Activated CD4-positive, alpha-beta T cell treated with anti-CD3 and anti-CD28 coated beads for 36 hours (primary cell): ENCODE measurements at regions not wholly inside any gene's neighbourhood (a gene's known extent, or its start where the extent isn't known, plus 50 kb on each side); places are given as distances from the start of the nearest gene placed in this dataset.

Experiments used
- ATAC-seq: fragments of 200-7000 bp; cut with Tn5 transposase; one replicate; pipeline ENCODE4 v1.10.0; 2021; ENCODE audit warnings: mild to moderate bottlenecking, moderate library complexity
- CTCF ChIA-PET: fragments of 350-600 bp; sonication (Branson Sonifier 250); formaldehyde crosslinking; loops from one replicate; lab custom pipeline; 2021; ENCODE audit warnings: antibody characterized with exemption; lab: Charles Lee
- POLR2A ChIA-PET: fragments of 350-600 bp; sonication (Branson Sonifier 250); formaldehyde crosslinking; loops from one replicate; lab custom pipeline; 2021; ENCODE audit warnings: antibody characterized with exemption, inconsistent platforms; lab: Charles Lee
- DNase-seq: peaks from one replicate; pipeline ENCODE4 v3.0.0-alpha.2; 2020
- H3K27ac Mint-ChIP-seq: one replicate; pipeline ENCODE4 v1.8.0; 2021; ENCODE audit warnings: mixed read lengths
- H3K27me3 Mint-ChIP-seq: one replicate; pipeline ENCODE4 v1.8.0; 2021; ENCODE audit warnings: mixed read lengths
- H3K36me3 Mint-ChIP-seq: one replicate; pipeline ENCODE4 v1.8.0; 2021; ENCODE audit warnings: low read depth, mixed read lengths
- H3K4me1 Mint-ChIP-seq: one replicate; pipeline ENCODE4 v1.8.0; 2021; ENCODE audit warnings: mixed read lengths
- H3K4me3 Mint-ChIP-seq: one replicate; pipeline ENCODE4 v1.8.0; 2021; ENCODE audit warnings: mild to moderate bottlenecking, moderate library complexity, mixed read lengths
- H3K9me3 Mint-ChIP-seq: one replicate; pipeline ENCODE4 v1.8.0; 2021; ENCODE audit warnings: low read depth, mixed read lengths
- intact Hi-C, 2 experiments: fragments of 100-400 bp; cut with DNase I in 1 of 2; cut with micrococcal nuclease in 1 of 2; formaldehyde crosslinking; loops; one replicate each; pipeline versions ENCODE4 v1.14.2 to v1.15.1; 2022 to 2024; cut with DNase I, micrococcal nuclease

DNA sequence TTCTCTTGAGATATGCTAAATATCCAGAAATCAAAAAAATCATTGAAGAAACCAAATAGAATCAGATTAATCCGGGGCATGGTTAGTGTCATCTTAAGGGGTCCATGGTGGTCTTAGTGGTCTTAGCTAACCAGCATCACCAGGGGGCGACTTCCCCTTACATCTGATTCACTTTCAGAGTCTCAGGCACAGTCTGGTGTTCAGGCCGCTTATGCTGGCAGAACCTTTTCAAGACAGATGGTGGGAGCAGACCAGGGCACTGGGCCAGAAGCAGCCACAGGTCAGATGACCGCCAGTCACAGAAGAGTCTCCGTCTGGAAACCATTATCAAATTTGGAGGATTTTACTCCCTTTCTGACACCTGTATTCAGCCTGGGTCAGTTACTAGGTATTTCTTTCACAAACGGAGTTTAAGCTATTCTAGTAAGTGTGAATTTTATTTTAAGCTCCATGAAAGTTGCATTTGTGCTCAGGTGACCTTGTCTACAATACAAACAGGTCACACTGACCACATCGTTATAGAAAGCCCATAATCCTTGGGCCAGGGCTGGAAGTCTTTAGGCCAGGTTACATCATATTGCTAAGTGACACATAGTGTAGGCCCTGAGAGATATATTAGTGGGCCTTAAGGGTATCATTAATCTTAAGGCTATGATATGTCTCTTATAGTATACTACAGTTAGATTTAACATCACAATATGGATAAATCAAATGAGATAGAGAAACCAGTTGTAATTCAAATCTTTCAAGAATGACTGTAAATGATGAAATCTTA is 365.5 kb downstream of the GBE1 start:
- DNase-seq (no peak), ATAC-seq (no peak)
- Mint-ChIP-seq H3K27ac (no peak overlapping the region), H3K27me3 (no peaks in the 10 kb centered on the region), H3K4me1 (no peaks in the 10 kb centered on the region), H3K36me3 (no peaks in the 10 kb centered on the region), H3K4me3 (no peak overlapping the region), H3K9me3 (no peaks in the 10 kb centered on the region)
- CTCF ChIA-PET: no interaction called here
- POLR2A ChIA-PET: no interaction called here
- intact Hi-C loops: no loop called here

DNA sequence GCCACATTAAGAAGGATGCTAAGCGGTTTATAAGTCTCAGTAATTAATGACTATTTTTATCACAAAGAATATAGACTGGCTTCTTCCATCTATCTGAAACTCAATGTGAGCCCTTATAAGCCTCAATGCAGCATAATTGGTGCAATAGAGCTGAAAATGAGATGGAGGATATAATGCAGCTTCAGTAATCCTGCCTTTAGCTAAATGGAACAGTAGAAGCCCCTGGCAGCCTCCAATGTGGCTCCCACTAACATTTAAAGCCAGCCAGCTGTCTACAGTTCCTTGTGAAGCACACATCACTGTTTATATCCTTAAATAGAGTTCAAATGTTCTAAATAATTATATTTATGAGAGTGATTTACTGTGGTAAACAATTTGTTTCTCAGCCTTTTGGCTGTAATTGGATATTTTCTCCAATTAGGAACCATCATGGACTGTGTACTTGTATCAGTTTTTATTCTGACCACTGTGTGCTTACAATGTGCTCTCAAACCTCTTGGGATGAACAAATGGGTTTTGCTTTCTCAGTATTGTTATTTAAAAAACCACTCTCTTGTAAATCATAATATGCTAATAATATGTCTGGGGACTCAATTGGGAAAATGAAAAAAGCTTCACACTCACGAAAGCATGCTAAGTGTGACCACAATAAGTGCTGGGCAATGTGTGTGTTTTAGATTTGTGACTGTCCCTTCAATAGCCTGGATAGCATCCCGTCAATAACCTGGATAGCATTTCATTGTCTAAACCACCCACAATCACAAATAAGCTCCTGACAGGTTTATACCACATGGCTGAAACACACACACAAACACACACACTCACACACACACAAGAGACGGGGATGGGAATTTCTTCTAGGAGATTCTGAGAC is 366.6 kb downstream of the GBE1 start:
- H3K27me3 Mint-ChIP-seq: no peaks in the 10 kb centered on the region

DNA sequence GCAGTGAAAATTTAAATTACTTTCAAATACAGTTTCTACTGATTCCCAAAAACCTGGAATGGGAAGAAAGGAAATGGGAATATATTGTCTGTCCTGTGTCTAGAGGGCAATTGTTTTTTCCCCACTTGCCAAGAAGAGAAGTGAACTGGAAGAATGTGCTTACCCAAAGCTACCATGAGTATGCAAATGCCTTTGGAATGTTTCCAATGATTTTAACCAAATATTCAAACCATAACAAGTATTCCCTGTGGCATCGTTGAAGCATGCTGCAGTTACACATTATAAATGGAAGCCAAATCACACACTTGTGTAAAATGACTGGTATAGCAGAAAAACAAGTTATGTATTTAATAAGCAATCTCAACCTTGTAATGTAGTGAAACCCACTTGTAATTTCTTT is 368.2 kb downstream of the GBE1 start:
- Mint-ChIP-seq H3K36me3 (no peaks in the 10 kb centered on the region), H3K9me3 (no peaks in the 10 kb centered on the region), H3K4me1 (no peaks in the 10 kb centered on the region), H3K4me3 (no peak overlapping the region), H3K27ac (no peak overlapping the region), H3K27me3 (no peaks in the 10 kb centered on the region)
- intact Hi-C loops: no loop called here
- no peak for DNase-seq
- no peak for ATAC-seq
- ChIA-PET CTCF (no interaction called here), POLR2A (no interaction called here)

More for the DNA sequence above, 366.6 kb downstream of the GBE1 start:
- POLR2A ChIA-PET: no interaction called here
- H3K9me3 Mint-ChIP-seq: no peaks in the 10 kb centered on the region
- intact Hi-C loops: no loop called here
- DNase-seq (no peak), ATAC-seq (no peak)
- H3K4me3 Mint-ChIP-seq: no peak overlapping the region
- H3K27ac Mint-ChIP-seq: no peak overlapping the region
- no peaks in the 10 kb centered on the region for H3K4me1 Mint-ChIP-seq
- H3K36me3 Mint-ChIP-seq: no peaks in the 10 kb centered on the region
- CTCF ChIA-PET: interaction anchor here (0.6 kb wide), 1 partner anchor 83 kb away, joined by 3 read pairs; no protein-coding TSS in a partner anchor

DNA sequence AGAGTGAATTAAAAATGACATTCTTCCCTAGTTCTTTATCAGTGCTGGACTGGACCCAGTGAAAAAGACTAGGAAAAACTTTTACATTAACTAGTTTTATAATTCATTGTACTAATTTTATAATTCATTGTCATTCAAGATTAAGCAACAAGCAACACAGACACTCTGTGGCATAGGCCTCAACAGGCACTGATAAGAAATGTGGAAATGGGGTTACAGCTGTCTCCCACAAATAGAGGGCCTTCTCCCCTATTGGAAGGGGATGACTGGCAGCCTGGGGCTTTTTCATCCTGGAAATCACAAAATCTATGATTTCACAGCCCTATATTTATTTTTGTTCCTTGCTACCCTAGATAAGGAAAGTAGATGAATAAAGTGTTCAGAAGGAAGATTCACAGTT is 370.6 kb downstream of the GBE1 start:
- DNase-seq (no peak), ATAC-seq (no peak)
- H3K36me3 Mint-ChIP-seq: no peaks in the 10 kb centered on the region
- CTCF ChIA-PET: no interaction called here
- H3K4me1 Mint-ChIP-seq: no peaks in the 10 kb centered on the region
- H3K27ac Mint-ChIP-seq: no peak overlapping the region
- intact Hi-C loops: no loop called here
- H3K27me3 Mint-ChIP-seq: no peaks in the 10 kb centered on the region
- H3K4me3 Mint-ChIP-seq: no peak overlapping the region
- no peaks in the 10 kb centered on the region for H3K9me3 Mint-ChIP-seq
- POLR2A ChIA-PET: no interaction called here

DNA sequence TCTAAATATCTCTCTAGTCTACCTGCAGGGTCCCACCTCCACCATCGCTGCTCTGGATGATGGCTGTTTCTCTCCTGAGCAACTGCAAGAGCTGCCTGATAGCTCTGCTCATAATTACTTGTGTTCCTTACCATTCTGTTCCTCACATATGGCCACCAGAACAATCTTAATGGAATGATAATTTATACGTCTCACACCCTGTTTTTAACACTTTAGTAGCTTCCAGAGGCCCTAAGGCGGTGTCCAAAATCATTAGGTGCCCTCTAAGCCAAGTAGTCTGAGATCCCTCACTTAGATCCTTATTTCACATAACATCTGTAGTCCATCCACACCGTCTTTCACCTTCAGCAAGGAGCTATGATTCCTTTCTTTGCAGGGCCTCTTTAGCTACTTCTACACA is 373.3 kb downstream of the GBE1 start:
- no peaks in the 10 kb centered on the region for H3K36me3 Mint-ChIP-seq
- no peaks in the 10 kb centered on the region for H3K9me3 Mint-ChIP-seq
- H3K27ac Mint-ChIP-seq: no peak overlapping the region
- intact Hi-C loops: no loop called here
- DNase-seq (no peak), ATAC-seq (no peak)
- H3K4me3 Mint-ChIP-seq: no peak overlapping the region
- ChIA-PET POLR2A (no interaction called here), CTCF (interaction anchor here (0.5 kb wide), 1 partner anchor 268 kb away, joined by 3 read pairs; no protein-coding TSS in a partner anchor)
- no peaks in the 10 kb centered on the region for H3K4me1 Mint-ChIP-seq
- H3K27me3 Mint-ChIP-seq: no peaks in the 10 kb centered on the region

DNA sequence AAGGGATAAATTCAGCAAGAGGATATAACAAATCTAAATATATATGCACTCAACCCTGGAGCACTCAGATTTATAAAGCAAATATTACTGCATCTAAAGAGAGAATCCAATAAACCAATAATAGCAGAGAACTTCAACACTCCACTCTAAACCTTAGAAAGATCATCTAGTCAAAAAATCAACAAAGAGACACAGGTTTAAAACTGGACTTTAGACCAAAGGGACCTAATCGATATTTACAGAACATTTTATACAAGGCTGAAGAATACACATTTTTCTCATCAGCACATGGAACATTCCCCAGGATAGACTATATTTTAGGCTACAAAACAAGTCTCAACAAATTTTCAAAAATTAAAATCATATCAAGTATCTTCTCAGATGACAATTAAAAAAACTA is 379.0 kb downstream of the GBE1 start:
- CTCF ChIA-PET: no interaction called here
- no peak overlapping the region for H3K4me3 Mint-ChIP-seq
- no peak overlapping the region for H3K27ac Mint-ChIP-seq
- DNase-seq: no peak
- no peaks in the 10 kb centered on the region for H3K36me3 Mint-ChIP-seq
- intact Hi-C loops: no loop called here
- H3K27me3 Mint-ChIP-seq: no peaks in the 10 kb centered on the region
- no peaks in the 10 kb centered on the region for H3K9me3 Mint-ChIP-seq
- no peaks in the 10 kb centered on the region for H3K4me1 Mint-ChIP-seq
- POLR2A ChIA-PET: no interaction called here
- no peak for ATAC-seq

DNA sequence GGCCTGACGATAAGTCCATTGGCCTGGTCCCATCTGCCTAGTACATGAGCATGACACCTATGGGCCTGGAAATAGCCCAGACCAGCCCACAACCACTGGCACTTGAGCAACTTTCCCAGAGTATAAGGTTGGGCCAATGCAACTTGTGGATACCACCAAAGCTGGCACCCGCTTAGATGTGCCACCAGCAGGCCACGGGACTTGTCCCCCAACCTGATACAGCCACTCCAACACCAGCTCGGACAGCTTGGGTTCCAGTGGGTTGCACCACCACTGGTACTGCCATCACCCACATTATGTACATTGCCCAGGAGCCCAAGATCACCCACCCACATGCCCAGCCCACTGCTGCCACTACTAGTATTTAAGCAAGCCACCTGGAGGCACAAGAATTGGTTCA is 381.2 kb downstream of the GBE1 start:
- no peaks in the 10 kb centered on the region for H3K27me3 Mint-ChIP-seq
- no peaks in the 10 kb centered on the region for H3K36me3 Mint-ChIP-seq
- DNase-seq (no peak), ATAC-seq (no peak)
- no peak overlapping the region for H3K4me3 Mint-ChIP-seq
- POLR2A ChIA-PET: no interaction called here
- intact Hi-C loops: no loop called here
- CTCF ChIA-PET: no interaction called here
- no peak overlapping the region for H3K27ac Mint-ChIP-seq
- H3K9me3 Mint-ChIP-seq: no peaks in the 10 kb centered on the region
- no peaks in the 10 kb centered on the region for H3K4me1 Mint-ChIP-seq

DNA sequence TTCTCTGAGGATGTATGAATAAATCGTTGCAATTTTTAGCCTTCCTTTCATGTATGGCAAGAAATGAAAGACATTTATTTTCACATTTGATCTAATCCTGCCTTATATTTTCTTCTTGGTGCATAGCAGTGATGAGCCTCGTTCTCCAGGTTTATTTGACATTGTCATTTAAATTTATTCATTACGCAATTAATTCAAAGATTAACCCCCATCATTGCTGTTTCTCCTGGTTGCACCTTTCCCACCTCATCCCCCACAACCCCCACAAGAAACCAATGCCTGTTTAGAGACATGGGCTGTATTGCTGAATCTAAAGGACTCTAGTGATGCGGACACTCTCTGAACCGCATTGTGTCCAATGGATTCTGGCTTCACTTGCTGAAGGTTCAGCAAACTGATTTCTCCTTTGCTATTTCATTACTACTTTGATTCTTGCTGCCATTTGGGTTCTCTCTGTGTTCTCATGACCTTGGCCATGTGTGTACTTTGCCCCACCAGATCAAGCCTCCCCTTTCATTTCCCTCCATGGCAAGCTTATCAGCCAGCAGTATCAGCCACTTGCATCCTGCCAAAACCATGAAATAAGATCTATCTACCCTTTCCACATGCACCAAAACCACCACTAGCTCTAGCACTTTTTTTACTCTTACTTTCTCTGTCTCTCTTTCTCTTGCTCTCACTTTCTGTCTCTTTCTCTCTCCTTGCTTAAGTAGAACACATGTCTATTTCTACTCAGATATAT is 382.7 kb downstream of the GBE1 start:
- ChIA-PET POLR2A (no interaction called here), CTCF (no interaction called here)
- DNase-seq: no peak
- no peaks in the 10 kb centered on the region for H3K9me3 Mint-ChIP-seq
- H3K27me3 Mint-ChIP-seq: no peaks in the 10 kb centered on the region
- intact Hi-C loops: no loop called here
- H3K4me3 Mint-ChIP-seq: no peak overlapping the region
- H3K4me1 Mint-ChIP-seq: no peaks in the 10 kb centered on the region
- H3K27ac Mint-ChIP-seq: no peak overlapping the region
- H3K36me3 Mint-ChIP-seq: no peaks in the 10 kb centered on the region
- no peak for ATAC-seq

DNA sequence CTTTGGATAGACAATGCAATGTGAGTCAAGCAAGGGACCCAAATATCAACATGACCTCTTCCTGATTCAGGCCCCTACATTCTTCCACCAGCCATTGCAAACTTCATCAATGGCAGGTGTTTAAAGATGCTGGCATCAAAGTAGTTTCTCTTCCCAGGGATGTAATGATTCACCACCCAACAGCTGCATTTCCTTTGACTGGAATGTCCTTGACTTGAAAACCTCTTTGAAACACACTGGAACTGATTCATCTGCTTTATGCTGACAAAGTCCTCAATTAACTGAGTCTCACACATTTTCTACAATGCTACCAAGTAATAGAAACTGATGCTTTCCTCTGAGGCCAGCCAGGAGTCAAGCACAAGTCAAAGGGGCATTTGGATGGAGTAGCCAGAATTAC is 385.5 kb downstream of the GBE1 start:
- ATAC-seq: no peak
- no peak overlapping the region for H3K4me3 Mint-ChIP-seq
- H3K27me3 Mint-ChIP-seq: no peaks in the 10 kb centered on the region

DNA sequence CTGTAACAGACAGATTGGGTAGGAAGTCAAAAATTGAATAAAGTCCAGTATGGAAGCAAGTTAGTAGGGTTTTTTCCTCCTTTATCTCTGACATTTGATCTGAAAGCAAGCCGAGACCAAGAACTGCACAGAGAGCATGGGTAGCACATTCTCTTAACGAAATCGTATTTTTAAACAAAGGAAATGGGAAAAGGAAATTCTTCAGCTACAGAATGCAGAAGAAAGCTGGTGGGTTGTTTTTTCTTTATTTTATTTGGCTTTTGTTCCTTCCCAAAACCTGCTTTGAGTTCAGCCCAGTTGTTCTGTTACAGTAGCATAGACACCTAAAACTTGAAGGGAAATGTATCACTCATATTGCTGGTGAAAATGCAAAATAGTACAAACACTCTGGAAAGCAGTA is 397.0 kb downstream of the GBE1 start:
- no peaks in the 10 kb centered on the region for H3K36me3 Mint-ChIP-seq
- intact Hi-C loops: no loop called here
- ChIA-PET POLR2A (no interaction called here), CTCF (interaction anchor here (0.9 kb wide), 1 partner anchor 58 kb away, joined by 3 read pairs; no protein-coding TSS in a partner anchor)
- no peaks in the 10 kb centered on the region for H3K4me1 Mint-ChIP-seq
- DNase-seq (no peak), ATAC-seq (no peak)
- no peak overlapping the region for H3K4me3 Mint-ChIP-seq
- H3K27ac Mint-ChIP-seq: no peak overlapping the region
- H3K9me3 Mint-ChIP-seq: peaks cover 3% of the 10 kb centered on the region
- no peaks in the 10 kb centered on the region for H3K27me3 Mint-ChIP-seq

More for the DNA sequence above, 385.5 kb downstream of the GBE1 start:
- H3K36me3 Mint-ChIP-seq: no peaks in the 10 kb centered on the region
- H3K4me1 Mint-ChIP-seq: no peaks in the 10 kb centered on the region
- intact Hi-C loops: no loop called here
- POLR2A ChIA-PET: no interaction called here
- CTCF ChIA-PET: no interaction called here
- no peaks in the 10 kb centered on the region for H3K9me3 Mint-ChIP-seq
- no peak for DNase-seq
- H3K27ac Mint-ChIP-seq: no peak overlapping the region

DNA sequence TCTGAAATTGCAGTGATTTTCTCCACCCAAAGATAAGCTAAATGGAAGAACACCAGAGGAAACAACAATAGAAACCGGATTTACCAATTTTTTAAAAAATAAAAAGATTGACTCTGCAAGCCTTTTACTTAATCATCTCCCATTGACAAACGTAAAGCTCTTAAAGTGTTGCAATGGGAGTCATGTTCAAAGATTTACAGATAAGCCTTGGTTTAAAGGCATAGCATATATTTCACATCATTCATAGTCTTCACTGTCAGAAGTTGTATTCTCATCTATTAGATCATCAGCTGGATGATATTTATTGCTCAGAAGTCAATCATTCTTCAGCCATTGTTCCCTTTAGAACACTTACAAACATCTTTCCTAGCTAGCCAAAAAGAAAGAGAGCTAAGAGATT is 397.6 kb downstream of the GBE1 start:
- ATAC-seq (no peak), DNase-seq (no peak)
- POLR2A ChIA-PET: no interaction called here
- Mint-ChIP-seq H3K36me3 (no peaks in the 10 kb centered on the region), H3K27ac (no peak overlapping the region), H3K27me3 (no peaks in the 10 kb centered on the region), H3K9me3 (peaks cover 3% of the 10 kb centered on the region), H3K4me1 (no peaks in the 10 kb centered on the region), H3K4me3 (no peak overlapping the region)
- CTCF ChIA-PET: interaction anchor here (0.9 kb wide), 1 partner anchor 58 kb away, joined by 3 read pairs; no protein-coding TSS in a partner anchor
- intact Hi-C loops: no loop called here
